Neural cell (in vitro differentiated cells): ENCODE measurements at regions not wholly inside any gene's neighbourhood (a gene's known extent, or its start where the extent isn't known, plus 50 kb on each side); places are given as distances from the start of the nearest gene placed in this dataset.

ENCODE experiments used
- H2AFZ ChIP-seq: fragments of 200-600, 300-800 bp; sonication (generic), shearing (Covaris generic); 2 replicates; pipeline ENCODE4 v1.6.0; 2014; ENCODE audit warnings: low read depth, mild to moderate bottlenecking, antibody characterized with exemption, low read length, moderate library complexity
- H3F3A ChIP-seq: fragments of 200-600 bp; shearing (Covaris generic); 2 replicates; pipeline ENCODE4 v1.6.1; 2016; ENCODE audit warnings: mild to moderate bottlenecking, moderate library complexity, mixed read lengths, antibody characterized with exemption, low read length; ENCODE audit not compliant: insufficient read depth, poor library complexity, severe bottlenecking
- H3K27ac ChIP-seq: fragments of 200-600, 300-800 bp; sonication (generic), shearing (Covaris generic); 2 replicates; pipeline ENCODE4 v1.5.1; 2014; ENCODE audit warnings: mild to moderate bottlenecking, low read length, moderate library complexity
- H3K27me3 ChIP-seq: fragments of 300-800, 200-600 bp; sonication (generic), shearing (Covaris generic); 2 replicates; pipeline ENCODE4 v1.6.0; 2014; ENCODE audit warnings: mild to moderate bottlenecking, low read depth, low read length, moderate library complexity; ENCODE audit not compliant: insufficient read depth
- H3K36me3 ChIP-seq: fragments of 300-800, 200-600 bp; sonication (generic), shearing (Covaris generic); 2 replicates; pipeline ENCODE4 v1.5.1; 2014; ENCODE audit warnings: mild to moderate bottlenecking, antibody characterized with exemption, low read length, moderate library complexity; ENCODE audit not compliant: insufficient read depth
- H3K4me2 ChIP-seq: fragments of 300-800, 200-600 bp; sonication (generic), shearing (Covaris generic); 2 replicates; pipeline ENCODE4 v1.6.0; 2014; ENCODE audit warnings: mild to moderate bottlenecking, low read length
- H3K4me3 ChIP-seq: fragments of 300-800, 200-600 bp; sonication (generic), shearing (Covaris generic); 2 replicates; pipeline ENCODE4 v1.5.1; 2014; ENCODE audit warnings: mild to moderate bottlenecking, low read length, moderate library complexity
- H3K79me2 ChIP-seq: fragments of 200-600 bp; shearing (Covaris generic); replicated peaks from 2 replicates; pipeline ENCODE4 v1.6.0; 2014; ENCODE audit warnings: mild to moderate bottlenecking, low read length, moderate library complexity; ENCODE audit not compliant: insufficient read depth
- H3K9ac ChIP-seq: fragments of 300-800, 200-600 bp; sonication (generic), shearing (Covaris generic); 2 replicates; pipeline ENCODE4 v1.6.1; 2016; ENCODE audit warnings: mild to moderate bottlenecking, low read length, mixed read lengths
- H3K9me2 ChIP-seq: fragments of 200-600 bp; shearing (Covaris generic); 2 replicates; pipeline ENCODE4 v1.6.1; 2016; ENCODE audit warnings: mild to moderate bottlenecking, low read length, mixed read lengths; ENCODE audit not compliant: insufficient read depth
- H3K9me3 ChIP-seq: fragments of 200-600, 300-800 bp; sonication (generic), shearing (Covaris generic); 2 replicates; pipeline ENCODE4 v1.6.1; 2016; ENCODE audit warnings: mild to moderate bottlenecking, mixed run types, low read length, moderate library complexity, mixed read lengths
- H4K20me1 ChIP-seq: fragments of 200-600 bp; shearing (Covaris generic); 2 replicates; pipeline ENCODE4 v1.6.1; 2016; ENCODE audit warnings: mild to moderate bottlenecking, mixed run types; ENCODE audit not compliant: insufficient read depth
- CTCF ChIP-seq: fragments of 450-650 bp; IDR thresholded peaks from 2 replicates; pipeline ENCODE4 v1.5.1; 2014; ENCODE audit warnings: antibody characterized with exemption, mild to moderate bottlenecking, moderate library complexity; ENCODE audit not compliant: poor library complexity, severe bottlenecking
- EP300 ChIP-seq: fragments of 450-650 bp; conservative IDR thresholded peaks from 2 replicates; pipeline ENCODE4 v1.6.1; 2014; ENCODE audit warnings: antibody characterized with exemption, mild to moderate bottlenecking, moderate library complexity; ENCODE audit not compliant: poor library complexity, severe bottlenecking
- EZH2 ChIP-seq: fragments of 200-600, 300-800 bp; shearing (Covaris generic), sonication (generic); IDR thresholded peaks from 2 replicates; pipeline ENCODE4 v1.6.1; 2014; ENCODE audit warnings: antibody characterized with exemption, low read length, borderline replicate concordance, mild to moderate bottlenecking; ENCODE audit not compliant: insufficient read depth, poor library complexity, severe bottlenecking
- MXI1 ChIP-seq: fragments of 450-650 bp; conservative IDR thresholded peaks from 2 replicates; pipeline ENCODE4 v1.6.1; 2014; ENCODE audit warnings: antibody characterized with exemption, mild to moderate bottlenecking; ENCODE audit not compliant: poor library complexity, severe bottlenecking
- POLR2AphosphoS5 ChIP-seq: IDR thresholded peaks from 2 replicates; pipeline ENCODE4 v1.6.1; 2012
- RAD21 ChIP-seq: fragments of 450-650 bp; conservative IDR thresholded peaks from 2 replicates; pipeline ENCODE4 v1.6.1; 2014; ENCODE audit warnings: antibody characterized with exemption, mild to moderate bottlenecking, moderate library complexity
- REST ChIP-seq: IDR thresholded peaks from 2 replicates; pipeline ENCODE4 v1.6.1; 2012; ENCODE audit warnings: borderline replicate concordance
- SMC3 ChIP-seq: fragments of 450-650 bp; conservative IDR thresholded peaks from 2 replicates; pipeline ENCODE4 v1.6.1; 2014; ENCODE audit warnings: antibody characterized with exemption, mild to moderate bottlenecking, moderate library complexity; ENCODE audit not compliant: poor library complexity
- TAF1 ChIP-seq: IDR thresholded peaks from 2 replicates; pipeline ENCODE4 v1.6.1; 2012; ENCODE audit warnings: low read depth

- Histone ChIP-seq H3K9me3 (no peaks in the 10 kb centered on the region), H3K36me3 (no peaks in the 10 kb centered on the region), H3K4me3 (no peak overlapping the region), H2AFZ (no peak overlapping the region), H3F3A (no peaks in the 10 kb centered on the region), H4K20me1 (no peaks in the 10 kb centered on the region), H3K27me3 (peaks cover 82% of the 10 kb centered on the region), H3K9ac (no peak overlapping the region), H3K4me2 (no peak overlapping the region), H3K79me2 (no peaks in the 10 kb centered on the region), H3K27ac (no peak overlapping the region), H3K9me2 (no peaks in the 10 kb centered on the region)
- TF ChIP-seq EP300: no peak
- no peak for TF ChIP-seq MXI1
- no peak for TF ChIP-seq SMC3
Measured at GRCh38 chr15:96716075-96716474, 385.6 kb downstream of the NR2F2 start.

GRCh38 chr15:96716478-96716877 is 386.0 kb downstream of the NR2F2 start:
- no peaks in the 10 kb centered on the region for H3K9me2 ChIP-seq
- no peak for TF ChIP-seq SMC3
- TF ChIP-seq CTCF: no peak
- TF ChIP-seq TAF1: no peak
- TF ChIP-seq RAD21: no peak
- TF ChIP-seq MXI1: no peak
- no peak for TF ChIP-seq REST
- no peak for TF ChIP-seq EP300
- TF ChIP-seq EZH2: no peak
- TF ChIP-seq POLR2AphosphoS5: no peak
- H3K79me2 ChIP-seq: no peaks in the 10 kb centered on the region
- H3K27me3 ChIP-seq: peaks cover 78% of the 10 kb centered on the region
- H3K36me3 ChIP-seq: no peaks in the 10 kb centered on the region
- H3K4me2 ChIP-seq: no peak overlapping the region
- H3K9ac ChIP-seq: no peak overlapping the region
- H3K27ac ChIP-seq: no peak overlapping the region
- no peak overlapping the region for H2AFZ ChIP-seq
- no peaks in the 10 kb centered on the region for H3K9me3 ChIP-seq
- no peaks in the 10 kb centered on the region for H4K20me1 ChIP-seq
- H3F3A ChIP-seq: no peaks in the 10 kb centered on the region
- no peak overlapping the region for H3K4me3 ChIP-seq

DNA sequence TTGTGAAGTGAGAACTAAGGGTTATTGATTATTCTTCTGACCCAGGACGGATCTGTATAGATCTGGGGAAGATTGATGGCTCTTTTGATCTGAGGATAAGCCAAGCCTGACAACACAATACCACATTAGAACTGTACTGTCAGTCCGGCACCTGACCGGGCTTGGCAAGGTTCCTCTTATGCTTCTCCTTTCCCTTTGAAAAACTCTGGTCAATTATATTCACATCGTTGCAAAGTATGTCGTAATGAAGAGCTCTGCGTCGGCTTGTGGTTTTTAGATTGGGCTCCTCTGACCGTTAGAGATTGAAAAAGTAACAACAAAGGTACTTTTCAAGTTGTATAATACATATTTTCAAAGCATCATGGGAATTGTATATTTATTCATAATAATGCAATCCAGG is 389.8 kb downstream of the NR2F2 start:
- no peak overlapping the region for H3K9ac ChIP-seq
- H2AFZ ChIP-seq: no peak overlapping the region
- H3K9me3 ChIP-seq: no peaks in the 10 kb centered on the region
- H3K27me3 ChIP-seq: peaks cover 61% of the 10 kb centered on the region
- H3K79me2 ChIP-seq: no peaks in the 10 kb centered on the region
- H3K36me3 ChIP-seq: no peaks in the 10 kb centered on the region
- no peaks in the 10 kb centered on the region for H3F3A ChIP-seq
- H3K27ac ChIP-seq: no peak overlapping the region
- TF ChIP-seq POLR2AphosphoS5 (no peak), EZH2 (no peak), RAD21 (no peak), EP300 (no peak), MXI1 (no peak), CTCF (no peak), REST (no peak), SMC3 (no peak), TAF1 (no peak)
- H3K4me3 ChIP-seq: no peak overlapping the region
- no peaks in the 10 kb centered on the region for H4K20me1 ChIP-seq
- no peaks in the 10 kb centered on the region for H3K9me2 ChIP-seq
- H3K4me2 ChIP-seq: no peak overlapping the region
